ENCODE measurements at regions not wholly inside any gene's neighbourhood (a gene's known extent, or its start where the extent isn't known, plus 50 kb on each side); places are given as distances from the start of the nearest gene placed in this dataset.

- Histone ChIP-seq H2AFZ (ENCODE audit: low read depth) (no peak overlapping the region), H3K9me3 (no peaks in the 10 kb centered on the region), H3F3A (replicated peaks; ENCODE audit: insufficient read depth) (no peaks in the 10 kb centered on the region), H3K4me1 (ENCODE audit: control insufficient read depth in 1 of 2, insufficient read depth in 2 of 2, low read depth in 1 of 2, low read length in 1 of 2) (no peaks in the 10 kb centered on the region; a peak in 2 of 4 replicates), H3K79me2 (ENCODE audit: insufficient read depth) (no peaks in the 10 kb centered on the region), H3K27ac (ENCODE audit: low read depth in 2 of 2, low read length in 1 of 2) (no peak overlapping the region), H3K9me2 (no peaks in the 10 kb centered on the region), H4K20me1 (ENCODE audit: insufficient read depth) (no peaks in the 10 kb centered on the region), H3K4me2 (no peak overlapping the region), H3K9ac (no peak overlapping the region), H3K36me3 (replicated peaks in 1 of 2; ENCODE audit: control insufficient read depth in 1 of 2, insufficient read depth in 2 of 2, low read length in 1 of 2) (no peaks in the 10 kb centered on the region), H3K4me3 (ENCODE audit: low read depth in 2 of 2, low read length in 1 of 2) (no peak overlapping the region), H3K27me3 (ENCODE audit: insufficient read depth) (no peaks in the 10 kb centered on the region)
- ChIA-PET CTCF (interaction anchor here (2.0 kb wide), 1 partner anchor 12 kb away, joined by 6 read pairs; no protein-coding TSS in a partner anchor), POLR2A (no interaction called here)
- no peak for TF ChIP-seq RFX5 (IDR thresholded peaks at IDR 0.05; ENCODE audit: low read length)
- TF ChIP-seq SIN3A (IDR thresholded peaks at IDR 0.05; ENCODE audit: borderline replicate concordance, low read depth, low read length): no peak
- TF ChIP-seq CTCF (IDR thresholded peaks at IDR 0.05): no peak
- no peak for TF ChIP-seq RXRA (IDR thresholded peaks at IDR 0.05; ENCODE audit: borderline replicate concordance, low read depth)
- TF ChIP-seq ELF1 (IDR thresholded peaks at IDR 0.05): no peak
- no peak for TF ChIP-seq POLR2AphosphoS5 (IDR thresholded peaks at IDR 0.05; ENCODE audit: low read depth, low read length)
- no peak for TF ChIP-seq USF1 (IDR thresholded peaks at IDR 0.05; ENCODE audit: borderline replicate concordance, low read depth)
- TF ChIP-seq NRF1 (IDR thresholded peaks at IDR 0.05; ENCODE audit: low read depth, low read length): no peak
- no peak for TF ChIP-seq MAX (IDR thresholded peaks at IDR 0.05; ENCODE audit: low read depth)
- TF ChIP-seq FOXM1 (IDR thresholded peaks at IDR 0.05; ENCODE audit: low read depth): no peak
- no peak for TF ChIP-seq GATA2 (CRISPR knock-in tag; IDR thresholded peaks at IDR 0.05)
- no peak for TF ChIP-seq NFIC (IDR thresholded peaks at IDR 0.05; ENCODE audit: borderline replicate concordance)
- no peak for TF ChIP-seq SMC3 (IDR thresholded peaks at IDR 0.05; ENCODE audit: low read depth, low read length)
- no peak for TF ChIP-seq TCF12 (IDR thresholded peaks at IDR 0.05)
- no peak for TF ChIP-seq FOSL2 (IDR thresholded peaks at IDR 0.05; ENCODE audit: borderline replicate concordance, low read depth)
- no peak for TF ChIP-seq TEAD4 (IDR thresholded peaks at IDR 0.05; ENCODE audit: borderline replicate concordance, insufficient read depth)
- DNase-seq: no peak
- WGBS (ENCODE audit: low lambda C conversion rate): 43% methylated on average over 3 of the region's 3 CpGs
Observed at GRCh38 chr9:86629530-86629929, 275.3 kb upstream of the TUT7 start.

GRCh38 chr9:86626802-86627201 lies 272.6 kb upstream of the TUT7 start:
- Histone ChIP-seq H2AFZ (ENCODE audit: low read depth) (no peak overlapping the region), H3K9ac (no peak overlapping the region), H3K27me3 (ENCODE audit: insufficient read depth) (no peaks in the 10 kb centered on the region), H3K27ac (ENCODE audit: low read depth in 2 of 2, low read length in 1 of 2) (no peak overlapping the region), H3K9me3 (no peaks in the 10 kb centered on the region), H3K4me1 (ENCODE audit: control insufficient read depth in 1 of 2, insufficient read depth in 2 of 2, low read depth in 1 of 2, low read length in 1 of 2) (peaks cover 0 to 4% of the 10 kb centered on the region in 2 experiments; a peak in 2 of 4 replicates), H3F3A (replicated peaks; ENCODE audit: insufficient read depth) (no peaks in the 10 kb centered on the region), H3K4me3 (ENCODE audit: low read depth in 2 of 2, low read length in 1 of 2) (no peak overlapping the region), H3K9me2 (no peaks in the 10 kb centered on the region), H3K36me3 (replicated peaks in 1 of 2; ENCODE audit: control insufficient read depth in 1 of 2, insufficient read depth in 2 of 2, low read length in 1 of 2) (no peaks in the 10 kb centered on the region), H3K4me2 (no peak overlapping the region), H3K79me2 (ENCODE audit: insufficient read depth) (no peaks in the 10 kb centered on the region), H4K20me1 (ENCODE audit: insufficient read depth) (no peaks in the 10 kb centered on the region)
- ChIA-PET CTCF (interaction anchor here (2.7 kb wide), 1 partner anchor 11 kb away, joined by 11 read pairs; no protein-coding TSS in a partner anchor), POLR2A (no interaction called here)
- 73% methylated on average over 5 of the region's 5 CpGs for WGBS (ENCODE audit: low lambda C conversion rate)
- DNase-seq: no peak
- no peak for TF ChIP-seq ZBTB33 (IDR thresholded peaks at IDR 0.05; ENCODE audit: borderline replicate concordance, low read depth)
- TF ChIP-seq MAX (IDR thresholded peaks at IDR 0.05; ENCODE audit: low read depth): no peak
- no peak for TF ChIP-seq EP300 (IDR thresholded peaks at IDR 0.05; ENCODE audit: borderline replicate concordance in 1 of 2, low read depth in 1 of 2, low read length in 1 of 2)
- TF ChIP-seq PBX3 (IDR thresholded peaks at IDR 0.05): no peak
- no peak for TF ChIP-seq REST (IDR thresholded peaks at IDR 0.05; ENCODE audit: low read depth, low read length)

Measured in SK-N-SH (cell line).